GM12878 (cell line): ENCODE measurements at regions not wholly inside any gene's neighbourhood (a gene's known extent, or its start where the extent isn't known, plus 50 kb on each side); places are given as distances from the start of the nearest gene placed in this dataset.
"Not testable (repeated sequence)": the region's sequence is repeated elsewhere in the genome, so short reads cannot be mapped to it uniquely, and the experiment has no call there.

ENCODE experiments used
- POLR2AphosphoS5 ChIP-seq: IDR thresholded peaks from 2 replicates; pipeline ENCODE4 v1.6.1; 2011; ENCODE audit warnings: mild to moderate bottlenecking, low read length, inconsistent platforms
- SREBF2 ChIP-seq: IDR thresholded peaks from 2 replicates; pipeline ENCODE4 v1.6.1; 2012; ENCODE audit warnings: mild to moderate bottlenecking, low read length
- ZNF217 ChIP-seq: fragments of 450-650 bp; IDR thresholded peaks from 2 replicates; pipeline ENCODE4 v1.6.1; 2017; ENCODE audit warnings: antibody characterized with exemption, mild to moderate bottlenecking

DNA sequence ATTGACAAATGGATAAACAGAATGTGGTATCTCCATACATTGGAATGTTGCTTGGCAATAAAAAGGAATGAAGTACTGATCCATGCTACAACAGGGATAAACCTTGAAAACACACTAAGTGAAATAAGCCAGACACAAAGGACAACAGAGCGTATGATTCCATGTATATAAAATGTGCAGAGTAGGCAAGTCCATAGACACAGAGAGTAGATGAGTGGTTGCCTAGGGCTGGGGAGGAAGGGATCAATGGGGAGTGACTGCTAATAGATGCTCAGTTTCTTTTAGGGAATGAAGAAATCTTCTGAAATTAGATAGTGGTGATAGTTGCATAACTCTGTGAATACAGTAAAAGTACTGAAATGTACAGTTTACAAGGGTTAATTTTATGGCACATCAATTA is 59.4 kb upstream of the SMURF2 start:
- not testable (repeated sequence) for TF ChIP-seq SREBF2, ZNF217, POLR2AphosphoS5
